ENCODE measurements at regions not wholly inside any gene's neighbourhood (a gene's known extent, or its start where the extent isn't known, plus 50 kb on each side); places are given as distances from the start of the nearest gene placed in this dataset.
"Not testable (repeated sequence)": the region's sequence is repeated elsewhere in the genome, so short reads cannot be mapped to it uniquely, and the experiment has no call there.

DNA sequence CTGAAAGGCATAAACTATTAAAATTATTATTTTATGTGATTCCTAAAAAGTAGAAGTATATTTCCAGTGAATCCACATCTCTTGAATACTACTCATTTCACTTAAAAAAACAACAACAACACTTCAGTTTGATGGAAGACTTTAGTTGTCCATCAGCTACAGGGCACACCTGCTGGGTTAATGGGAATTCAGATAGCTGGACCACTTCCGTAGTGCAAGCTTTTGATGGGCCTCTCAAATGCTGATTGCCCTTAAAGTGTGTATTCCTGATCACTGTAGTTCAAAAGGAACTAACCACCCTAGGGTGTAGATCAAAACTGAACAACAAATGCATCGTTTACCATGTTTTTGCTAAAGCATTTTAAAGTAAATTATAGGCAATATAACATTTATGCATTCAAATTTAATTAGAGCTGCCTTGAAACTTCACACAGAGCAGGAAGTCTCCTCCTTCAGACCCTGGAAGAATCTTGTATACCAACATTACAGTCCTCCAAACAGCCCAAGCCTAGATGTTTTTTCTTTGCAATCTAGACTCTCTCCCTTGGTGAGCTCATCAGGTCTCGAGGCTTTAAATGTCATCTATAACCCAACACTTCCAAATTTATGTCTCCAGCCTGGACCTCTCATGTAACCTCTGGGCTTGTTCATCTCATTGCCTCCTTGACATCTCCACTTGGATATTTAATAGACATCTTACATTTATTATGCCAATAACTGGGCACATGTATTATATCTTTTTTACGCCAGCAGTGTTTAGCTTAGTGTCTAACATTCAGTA is 510.1 kb upstream of the SLC39A10 start:
- H3K27ac ChIP-seq: no peak overlapping the region
- no peaks in the 10 kb centered on the region for H3K27me3 ChIP-seq
- no peaks in the 10 kb centered on the region for H3K4me1 ChIP-seq
- H3K4me3 ChIP-seq (replicated peaks in 1 of 3): no peak overlapping the region
- 86 to 88% methylated on average over 4 of the region's 4 CpGs for WGBS, 2 donors
- intact Hi-C loops (cut with DNase I): no loop called here
- H3K36me3 ChIP-seq: no peaks in the 10 kb centered on the region
- DNase-seq: no peak
- no peaks in the 10 kb centered on the region for H3K9me3 ChIP-seq
- TF ChIP-seq, protein P1, sequence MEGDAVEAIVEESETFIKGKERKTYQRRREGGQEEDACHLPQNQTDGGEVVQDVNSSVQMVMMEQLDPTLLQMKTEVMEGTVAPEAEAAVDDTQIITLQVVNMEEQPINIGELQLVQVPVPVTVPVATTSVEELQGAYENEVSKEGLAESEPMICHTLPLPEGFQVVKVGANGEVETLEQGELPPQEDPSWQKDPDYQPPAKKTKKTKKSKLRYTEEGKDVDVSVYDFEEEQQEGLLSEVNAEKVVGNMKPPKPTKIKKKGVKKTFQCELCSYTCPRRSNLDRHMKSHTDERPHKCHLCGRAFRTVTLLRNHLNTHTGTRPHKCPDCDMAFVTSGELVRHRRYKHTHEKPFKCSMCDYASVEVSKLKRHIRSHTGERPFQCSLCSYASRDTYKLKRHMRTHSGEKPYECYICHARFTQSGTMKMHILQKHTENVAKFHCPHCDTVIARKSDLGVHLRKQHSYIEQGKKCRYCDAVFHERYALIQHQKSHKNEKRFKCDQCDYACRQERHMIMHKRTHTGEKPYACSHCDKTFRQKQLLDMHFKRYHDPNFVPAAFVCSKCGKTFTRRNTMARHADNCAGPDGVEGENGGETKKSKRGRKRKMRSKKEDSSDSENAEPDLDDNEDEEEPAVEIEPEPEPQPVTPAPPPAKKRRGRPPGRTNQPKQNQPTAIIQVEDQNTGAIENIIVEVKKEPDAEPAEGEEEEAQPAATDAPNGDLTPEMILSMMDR (IDR thresholded peaks at IDR 0.05): no peak
- no peak for TF ChIP-seq POLR2A (IDR thresholded peaks at IDR 0.05)

DNA sequence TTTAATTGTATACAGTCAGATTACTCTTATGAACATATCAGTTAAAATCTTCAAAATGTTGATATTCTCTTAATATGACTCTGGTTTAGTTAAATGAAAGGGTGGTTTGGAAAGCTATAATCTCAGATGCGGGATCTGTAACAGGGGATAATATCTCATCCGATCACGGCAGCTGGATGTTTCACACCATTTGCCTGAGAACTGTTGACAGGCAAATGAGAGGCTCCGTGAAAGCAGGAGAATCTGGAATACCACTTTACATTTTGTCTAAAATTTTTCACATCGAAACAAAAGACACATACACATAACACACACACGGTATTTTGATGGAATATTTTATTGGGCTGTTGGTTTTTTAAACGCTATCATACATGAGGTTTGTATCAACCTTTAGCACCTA is 518.6 kb upstream of the SLC39A10 start:
- intact Hi-C loops (cut with DNase I): no loop called here
- Histone ChIP-seq H3K36me3 (no peaks in the 10 kb centered on the region), H3K4me3 (replicated peaks in 1 of 3) (no peak overlapping the region), H3K27ac (no peak overlapping the region), H3K4me1 (no peaks in the 10 kb centered on the region), H3K9me3 (no peaks in the 10 kb centered on the region), H3K27me3 (no peaks in the 10 kb centered on the region)
- no peak for DNase-seq
- WGBS, 2 donors: 83 to 85% methylated on average over 7 of the region's 7 CpGs
- no peak for TF ChIP-seq POLR2A (IDR thresholded peaks at IDR 0.05)
- TF ChIP-seq, protein P1 (IDR thresholded peaks at IDR 0.05): no peak

DNA sequence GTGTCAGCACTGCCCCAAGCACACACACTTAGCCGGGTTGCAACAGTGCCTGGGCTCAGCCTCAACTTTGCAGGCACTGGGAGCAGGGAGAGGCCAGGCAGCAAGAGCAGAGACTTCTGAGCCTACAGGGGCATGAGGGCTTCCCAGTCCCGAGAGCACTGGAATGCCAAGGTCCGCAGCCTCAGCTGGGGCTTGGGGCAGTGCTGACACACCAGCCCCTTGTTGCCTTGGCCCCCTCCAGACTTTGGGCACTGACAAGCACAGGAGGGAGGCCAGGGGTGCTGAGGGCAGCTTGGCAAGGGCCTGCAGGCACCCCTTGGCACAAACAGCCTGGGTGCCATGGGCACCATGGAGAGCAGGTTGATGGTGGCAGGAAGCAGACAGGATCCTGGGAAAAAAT is 531.1 kb upstream of the SLC39A10 start:
- H3K4me1 ChIP-seq; H3K36me3 ChIP-seq; H3K27me3 ChIP-seq; H3K27ac ChIP-seq; intact Hi-C loops (cut with DNase I); H3K9me3 ChIP-seq; H3K4me3 ChIP-seq (replicated peaks in 1 of 3); DNase-seq: not testable (repeated sequence)
- 100% methylated on average over 3 of the region's 3 CpGs; no CpG with 5 or more reads in 1 of the 2 donors for WGBS, 2 donors

DNA sequence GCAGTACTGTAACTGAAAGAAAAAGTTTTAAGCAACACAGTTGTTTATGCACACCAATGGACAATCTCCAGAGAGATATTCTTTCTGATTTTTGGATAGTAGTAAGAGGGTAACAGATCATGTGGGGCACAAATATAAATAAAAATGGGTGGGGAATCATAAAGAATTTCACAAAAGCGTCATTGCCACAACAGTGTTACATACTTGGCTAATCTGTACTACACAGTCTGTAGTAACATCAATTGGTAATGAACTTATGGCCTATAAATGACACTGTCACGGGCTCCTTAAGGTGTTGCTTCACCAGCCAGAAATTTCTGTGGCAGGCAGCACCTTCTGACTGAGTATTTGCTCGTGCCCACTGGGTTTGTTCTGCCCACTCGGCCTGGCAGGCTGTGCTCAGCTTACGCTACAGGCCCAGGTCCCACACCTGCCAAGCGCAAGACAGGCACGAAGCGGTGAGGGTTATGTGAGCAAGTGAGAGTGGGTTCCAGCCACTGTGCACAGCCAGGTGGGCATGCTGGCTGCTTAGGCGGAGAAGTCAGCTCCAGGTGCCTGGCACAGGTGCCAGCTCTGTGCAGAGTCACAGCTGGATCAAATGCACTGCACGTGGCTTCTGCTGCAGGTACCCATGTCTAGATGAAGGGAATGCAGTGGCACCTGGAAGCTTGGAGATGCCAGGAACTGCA is 532.5 kb upstream of the SLC39A10 start:
- WGBS, 2 donors: 86 to 93% methylated on average over 10 of the region's 10 CpGs
- intact Hi-C loops (cut with DNase I): no loop called here

DNA sequence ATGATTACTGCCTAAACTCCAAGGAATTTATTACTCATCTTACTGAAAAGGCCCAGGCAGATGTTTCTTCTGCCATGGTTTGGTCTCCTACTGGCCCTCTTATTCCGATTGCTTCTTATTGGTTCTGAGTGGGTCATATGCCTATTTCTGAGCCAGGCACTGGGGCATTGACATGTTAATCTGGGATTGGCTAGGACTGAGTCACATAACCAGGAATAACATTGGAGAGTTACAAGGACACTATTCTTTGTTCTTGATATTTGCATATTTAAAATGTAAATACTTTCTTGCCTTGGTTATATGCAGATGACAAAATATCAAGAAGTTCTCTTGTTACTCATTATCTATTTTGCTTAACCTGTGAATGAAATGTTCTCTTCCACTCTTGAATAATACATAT is 534.4 kb upstream of the SLC39A10 start:
- TF ChIP-seq, protein P1 (IDR thresholded peaks at IDR 0.05): no peak
- no peak for TF ChIP-seq POLR2A (IDR thresholded peaks at IDR 0.05)
- 93 to 95% methylated on average over 1 of the region's 1 CpG for WGBS, 2 donors
- Histone ChIP-seq H3K9me3 (no peaks in the 10 kb centered on the region), H3K4me1 (no peaks in the 10 kb centered on the region), H3K27ac (no peak overlapping the region), H3K27me3 (no peaks in the 10 kb centered on the region), H3K36me3 (no peaks in the 10 kb centered on the region), H3K4me3 (replicated peaks in 1 of 3) (no peak overlapping the region)
- DNase-seq: no peak
- intact Hi-C loops (cut with DNase I): no loop called here

More for the DNA sequence above, 532.5 kb upstream of the SLC39A10 start:
- TF ChIP-seq POLR2A (IDR thresholded peaks at IDR 0.05): no peak
- TF ChIP-seq, protein P1 (IDR thresholded peaks at IDR 0.05): no peak
- H3K36me3 ChIP-seq: no peaks in the 10 kb centered on the region
- no peaks in the 10 kb centered on the region for H3K27me3 ChIP-seq
- H3K27ac ChIP-seq: no peak overlapping the region
- no peak for DNase-seq
- H3K9me3 ChIP-seq: no peaks in the 10 kb centered on the region
- no peak overlapping the region for H3K4me3 ChIP-seq (replicated peaks in 1 of 3)
- no peaks in the 10 kb centered on the region for H3K4me1 ChIP-seq
